H9 (cell line): ENCODE measurements at regions not wholly inside any gene's neighbourhood (a gene's known extent, or its start where the extent isn't known, plus 50 kb on each side); places are given as distances from the start of the nearest gene placed in this dataset.

ENCODE experiments used
- DNase-seq: peaks from one replicate; pipeline ENCODE4 v3.0.0-alpha.2; 2017
- H2AFZ ChIP-seq: one replicate; pipeline ENCODE4 v1.6.1; 2013; ENCODE audit warnings: mild to moderate bottlenecking, low read length, control low read depth, moderate library complexity
- H2AK5ac ChIP-seq: 2 replicates; pipeline ENCODE4 v1.6.1; 2013; ENCODE audit warnings: low read length, control low read depth, mixed read lengths; ENCODE audit not compliant: insufficient read length
- H2BK120ac ChIP-seq: one replicate; pipeline ENCODE4 v1.6.1; 2013; ENCODE audit warnings: low read depth, mild to moderate bottlenecking, low read length, control low read depth, inconsistent platforms; ENCODE audit not compliant: poor library complexity, severe bottlenecking
- H2BK12ac ChIP-seq: 2 replicates; pipeline ENCODE4 v1.6.1; 2013; ENCODE audit warnings: low read length, control low read depth, mixed read lengths, low read depth; ENCODE audit not compliant: insufficient read length
- H2BK15ac ChIP-seq: 2 replicates; pipeline ENCODE4 v1.6.1; 2013; ENCODE audit warnings: low read depth, low read length, control low read depth
- H2BK20ac ChIP-seq: one replicate; pipeline ENCODE4 v1.6.1; 2013; ENCODE audit warnings: low read depth, mild to moderate bottlenecking, low read length, control low read depth, inconsistent platforms; ENCODE audit not compliant: poor library complexity, severe bottlenecking
- H2BK5ac ChIP-seq: 2 replicates; pipeline ENCODE4 v1.6.1; 2013; ENCODE audit warnings: low read length, control low read depth, mixed read lengths; ENCODE audit not compliant: insufficient read length
- H3K14ac ChIP-seq: 2 replicates; pipeline ENCODE4 v1.6.1; 2013; ENCODE audit warnings: low read length, control low read depth; ENCODE audit not compliant: insufficient read depth
- H3K18ac ChIP-seq: 2 replicates; pipeline ENCODE4 v1.6.1; 2013; ENCODE audit warnings: low read depth, mild to moderate bottlenecking, mixed read lengths, low read length, control low read depth; ENCODE audit not compliant: insufficient read length
- H3K23ac ChIP-seq: 2 replicates; pipeline ENCODE4 v1.6.1; 2013; ENCODE audit warnings: low read length, control low read depth, mixed read lengths, low read depth; ENCODE audit not compliant: insufficient read length
- H3K23me2 ChIP-seq: 2 replicates; pipeline ENCODE4 v1.6.1; 2013; ENCODE audit warnings: low read depth, mild to moderate bottlenecking, mixed read lengths, low read length, control low read depth; ENCODE audit not compliant: insufficient read length, poor library complexity, severe bottlenecking
- H3K27ac ChIP-seq: 2 replicates; pipeline ENCODE4 v1.5.1; 2013; ENCODE audit warnings: low read length, control low read depth, mixed read lengths, low read depth; ENCODE audit not compliant: insufficient read length
- H3K27me3 ChIP-seq: 2 replicates; pipeline ENCODE4 v1.6.1; 2013; ENCODE audit warnings: low read length, control low read depth, inconsistent platforms; ENCODE audit not compliant: insufficient read depth
- H3K4ac ChIP-seq: 2 replicates; pipeline ENCODE4 v1.6.1; 2013; ENCODE audit warnings: low read depth, mild to moderate bottlenecking, control low read depth, inconsistent platforms, low read length, moderate library complexity
- H3K4me1 ChIP-seq: 2 replicates; pipeline ENCODE4 v1.6.1; 2013; ENCODE audit warnings: low read length, control low read depth, inconsistent platforms; ENCODE audit not compliant: insufficient read depth
- H3K4me2 ChIP-seq: 2 replicates; pipeline ENCODE4 v1.6.1; 2013; ENCODE audit warnings: low read length, control low read depth, mixed read lengths; ENCODE audit not compliant: insufficient read length, insufficient read depth
- H3K56ac ChIP-seq: 2 replicates; pipeline ENCODE4 v1.6.1; 2013; ENCODE audit warnings: low read depth, mild to moderate bottlenecking, mixed read lengths, low read length, control low read depth; ENCODE audit not compliant: insufficient read length
- H3K79me1 ChIP-seq: 2 replicates; pipeline ENCODE4 v1.6.1; 2013; ENCODE audit warnings: low read depth, mild to moderate bottlenecking, moderate library complexity, low read length, control low read depth, inconsistent platforms; ENCODE audit not compliant: insufficient read depth, poor library complexity, severe bottlenecking
- H3K79me2 ChIP-seq: 2 replicates; pipeline ENCODE4 v1.6.1; 2013; ENCODE audit warnings: low read length, control low read depth, inconsistent platforms; ENCODE audit not compliant: insufficient read depth
- H3K9ac ChIP-seq: 2 replicates; pipeline ENCODE4 v1.6.1; 2013; ENCODE audit warnings: low read length, control low read depth, mixed read lengths; ENCODE audit not compliant: insufficient read length; ENCODE audit errors: extremely low read depth
- H3K9me3 ChIP-seq: one replicate; pipeline ENCODE4 v1.6.1; 2013; ENCODE audit warnings: low read depth, low read length, inconsistent platforms; ENCODE audit not compliant: control insufficient read depth
- H3T11ph ChIP-seq: one replicate; pipeline ENCODE4 v1.6.1; 2013; ENCODE audit warnings: mild to moderate bottlenecking, low read length, control low read depth, inconsistent platforms
- H4K20me1 ChIP-seq: one replicate; pipeline ENCODE4 v1.6.1; 2013; ENCODE audit not compliant: control insufficient read depth, insufficient read length, insufficient read depth
- H4K5ac ChIP-seq: 2 replicates; pipeline ENCODE4 v1.6.1; 2013; ENCODE audit warnings: low read depth, mild to moderate bottlenecking, mixed read lengths, low read length, control low read depth; ENCODE audit not compliant: insufficient read length
- H4K8ac ChIP-seq: replicated peaks from 2 replicates; pipeline ENCODE4 v1.6.1; 2013; ENCODE audit warnings: low read length, control low read depth, mixed read lengths, low read depth; ENCODE audit not compliant: insufficient read length
- H4K91ac ChIP-seq: 2 replicates; pipeline ENCODE4 v1.6.1; 2013; ENCODE audit warnings: low read depth, mild to moderate bottlenecking, moderate library complexity, mixed read lengths, low read length, control low read depth; ENCODE audit not compliant: insufficient read length
- H3K27ac Mint-ChIP-seq, 3 experiments: 2 replicates in 2 of 3; 3 replicates in 1 of 3; pipeline ENCODE4 v1.8.0; 2020 to 2021; ENCODE audit warnings: mixed read lengths in 3 of 3, mild to moderate bottlenecking in 1 of 3, moderate library complexity in 1 of 3
- H3K27me3 Mint-ChIP-seq: 2 replicates; pipeline ENCODE4 v1.8.0; 2021; ENCODE audit warnings: low read depth, mild to moderate bottlenecking, moderate library complexity, mixed read lengths
- H3K36me3 Mint-ChIP-seq, 3 experiments: 2 replicates in 2 of 3; 3 replicates in 1 of 3; pipeline ENCODE4 v1.8.0; 2020 to 2021; ENCODE audit warnings: low read depth in 3 of 3, mixed read lengths in 3 of 3; ENCODE audit not compliant: insufficient read depth in 1 of 3
- H3K4me1 Mint-ChIP-seq, 2 experiments: 2 replicates each; pipeline ENCODE4 v1.8.0; 2020; ENCODE audit warnings: mixed read lengths in 2 of 2
- H3K4me3 Mint-ChIP-seq, 2 experiments: 2 replicates in 1 of 2; 3 replicates in 1 of 2; pipeline ENCODE4 v1.8.0; 2020 to 2021; ENCODE audit warnings: mild to moderate bottlenecking in 2 of 2, mixed read lengths in 2 of 2, moderate library complexity in 1 of 2
- H3K9me3 Mint-ChIP-seq, 2 experiments: 2 replicates in 1 of 2; 3 replicates in 1 of 2; pipeline ENCODE4 v1.8.0; 2020; ENCODE audit warnings: mild to moderate bottlenecking in 2 of 2, mixed read lengths in 2 of 2, moderate library complexity in 1 of 2
- WGBS: extraction: QIAGEN DNeasy Blood & Tissue Kit; methylation state at CpG from one replicate; pipeline ENCODE4 v1.1.7; 2013; ENCODE audit warnings: missing lambda C conversion rate, low lambda C conversion rate, mixed read lengths; ENCODE audit not compliant: insufficient read length; ENCODE audit errors: extremely low coverage; 5-methylcytosine and 5-hydroxymethylcytosine counted together
- TF ChIP-seq, protein P1 (sequence below): fragments of 200-600 bp; sonication (generic); conservative IDR thresholded peaks from 3 replicates; pipeline ENCODE4 v1.8.0; 2021; ENCODE audit warnings: antibody characterized with exemption, mild to moderate bottlenecking

DNA sequence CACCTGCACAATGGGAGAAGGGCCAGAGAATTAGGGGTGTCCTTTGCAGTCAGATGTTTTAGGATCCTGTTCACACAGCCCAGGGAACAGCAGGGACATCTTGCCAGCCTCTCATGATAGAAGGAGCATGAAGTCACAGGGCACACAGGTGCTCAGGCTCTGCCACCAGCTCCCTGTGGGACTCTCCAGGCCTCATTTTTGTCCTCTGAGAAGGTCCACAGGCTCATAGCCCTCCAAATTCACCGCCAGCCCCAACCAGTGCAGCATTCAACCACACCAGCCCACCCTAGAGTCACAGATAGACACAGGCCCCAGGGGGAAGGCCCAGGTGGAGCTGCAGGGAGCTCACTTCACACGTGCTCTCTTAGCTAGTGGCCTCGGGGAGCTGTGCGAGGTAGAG, 391.7 kb downstream of the TNS1 start:
- no peak overlapping the region; a peak in 1 of 7 replicates for H3K27ac Mint-ChIP-seq
- no peak overlapping the region for H3K4me2 ChIP-seq
- no peak overlapping the region for H3K4ac ChIP-seq
- H2BK12ac ChIP-seq = no peak overlapping the region
- H3K79me2 ChIP-seq = no peaks in the 10 kb centered on the region
- H3K23me2 ChIP-seq = no peaks in the 10 kb centered on the region
- no peak overlapping the region for H3K4me3 Mint-ChIP-seq
- no peak overlapping the region for H3K23ac ChIP-seq
- no peaks in the 10 kb centered on the region for H3K9me3 Mint-ChIP-seq
- no peak overlapping the region for H2BK120ac ChIP-seq
- H3K4me1 ChIP-seq = no peaks in the 10 kb centered on the region
- no peak overlapping the region for H4K5ac ChIP-seq
- H3K27me3 ChIP-seq = no peaks in the 10 kb centered on the region
- DNase-seq = no peak
- H3K4me1 Mint-ChIP-seq = peaks cover 14% of the 10 kb centered on the region in 2 experiments
- peaks cover 8% of the 10 kb centered on the region for H3K27me3 Mint-ChIP-seq
- H4K20me1 ChIP-seq = no peaks in the 10 kb centered on the region
- TF ChIP-seq, protein P1, sequence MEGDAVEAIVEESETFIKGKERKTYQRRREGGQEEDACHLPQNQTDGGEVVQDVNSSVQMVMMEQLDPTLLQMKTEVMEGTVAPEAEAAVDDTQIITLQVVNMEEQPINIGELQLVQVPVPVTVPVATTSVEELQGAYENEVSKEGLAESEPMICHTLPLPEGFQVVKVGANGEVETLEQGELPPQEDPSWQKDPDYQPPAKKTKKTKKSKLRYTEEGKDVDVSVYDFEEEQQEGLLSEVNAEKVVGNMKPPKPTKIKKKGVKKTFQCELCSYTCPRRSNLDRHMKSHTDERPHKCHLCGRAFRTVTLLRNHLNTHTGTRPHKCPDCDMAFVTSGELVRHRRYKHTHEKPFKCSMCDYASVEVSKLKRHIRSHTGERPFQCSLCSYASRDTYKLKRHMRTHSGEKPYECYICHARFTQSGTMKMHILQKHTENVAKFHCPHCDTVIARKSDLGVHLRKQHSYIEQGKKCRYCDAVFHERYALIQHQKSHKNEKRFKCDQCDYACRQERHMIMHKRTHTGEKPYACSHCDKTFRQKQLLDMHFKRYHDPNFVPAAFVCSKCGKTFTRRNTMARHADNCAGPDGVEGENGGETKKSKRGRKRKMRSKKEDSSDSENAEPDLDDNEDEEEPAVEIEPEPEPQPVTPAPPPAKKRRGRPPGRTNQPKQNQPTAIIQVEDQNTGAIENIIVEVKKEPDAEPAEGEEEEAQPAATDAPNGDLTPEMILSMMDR = no peak
- no peaks in the 10 kb centered on the region for H3K79me1 ChIP-seq
- no CpG with 5 or more reads among the region's 4 CpGs for WGBS
- H3K14ac ChIP-seq = no peak overlapping the region; the same call in 1 of the 2 replicates
- no peak overlapping the region for H3T11ph ChIP-seq
- no peak overlapping the region for H3K9ac ChIP-seq
- no peak overlapping the region for H3K18ac ChIP-seq
- no peak overlapping the region for H3K27ac ChIP-seq
- H2AK5ac ChIP-seq = no peak overlapping the region
- no peak overlapping the region for H2BK5ac ChIP-seq
- H4K8ac ChIP-seq = no peak overlapping the region
- no peak overlapping the region for H3K56ac ChIP-seq
- no peak overlapping the region for H2BK15ac ChIP-seq
- no peak overlapping the region for H2BK20ac ChIP-seq
- H3K9me3 ChIP-seq = no peaks in the 10 kb centered on the region
- no peaks in the 10 kb centered on the region for H3K36me3 Mint-ChIP-seq
- no peak overlapping the region for H2AFZ ChIP-seq
- no peak overlapping the region for H4K91ac ChIP-seq
